Sigmoid colon (tissue), 6 donors: ENCODE measurements at regions not wholly inside any gene's neighbourhood (a gene's known extent, or its start where the extent isn't known, plus 50 kb on each side); places are given as distances from the start of the nearest gene placed in this dataset.

ENCODE experiments used
- DNase-seq: peaks from one replicate; pipeline ENCODE4 v3.0.0-alpha.2; 2019
- H3K27ac ChIP-seq, 4 donors: fragments of 200-600 bp; sonication (generic); one replicate each; pipeline ENCODE4 v1.5.1; 2016 to 2019; ENCODE audit warnings: mild to moderate bottlenecking in 1 of 4
- H3K27me3 ChIP-seq, 3 donors: fragments of 200-600 bp; sonication (generic); one replicate each; pipeline ENCODE4 v1.5.1; 2019; ENCODE audit warnings: mild to moderate bottlenecking in 1 of 3
- H3K36me3 ChIP-seq, 4 donors: fragments of 200-600 bp; sonication (generic); one replicate each; pipeline ENCODE4 v1.5.1; 2016 to 2019
- H3K4me1 ChIP-seq, 4 donors: fragments of 200-600 bp; sonication (generic); one replicate each; pipeline ENCODE4 v1.5.1; 2017 to 2019
- H3K4me3 ChIP-seq, 4 donors: fragments of 200-600 bp; sonication (generic); one replicate each; pipeline ENCODE4 v1.5.1; 2017 to 2019; ENCODE audit warnings: mild to moderate bottlenecking in 2 of 4, moderate library complexity in 1 of 4
- H3K9me3 ChIP-seq, 4 donors: fragments of 200-600 bp in 3 of 4; sonication (generic) in 3 of 4; one replicate each; pipeline versions ENCODE4 v1.5.1 to v1.6.1; 2013 to 2019
- EP300 ChIP-seq, 4 donors: sonication (generic); formaldehyde crosslinking; IDR thresholded peaks; one replicate each; pipeline ENCODE4 v1.6.1; 2017; ENCODE audit warnings: antibody characterized with exemption in 4 of 4
- POLR2A ChIP-seq, 2 donors: fragments of 450-650 bp; IDR thresholded peaks; one replicate each; pipeline ENCODE4 v1.6.1; 2016; ENCODE audit warnings: antibody characterized with exemption in 2 of 2, mild to moderate bottlenecking in 2 of 2, moderate library complexity in 2 of 2
- POLR2AphosphoS5 ChIP-seq, 4 donors: sonication (generic); formaldehyde crosslinking; IDR thresholded peaks; one replicate each; pipeline ENCODE4 v1.6.1; 2017; ENCODE audit warnings: antibody characterized with exemption in 4 of 4
- WGBS, 2 donors: extraction: QIAGEN DNeasy Blood & Tissue Kit; methylation state at CpG; one replicate each; pipeline ENCODE4 v1.1.7; 2013; 5-methylcytosine and 5-hydroxymethylcytosine counted together
- intact Hi-C: fragments of 100-400 bp; cut with DNase I; formaldehyde crosslinking; loops from one replicate; pipeline ENCODE4 v1.15.1; 2023
- TF ChIP-seq, protein P1 (sequence below), 4 experiments: fragments of 450-650 bp in 3 of 4; fragments of 200-600 bp in 1 of 4; IDR thresholded peaks; one replicate each; pipeline ENCODE4 v1.5.1; 2016 to 2019; ENCODE audit warnings: antibody characterized with exemption in 4 of 4, mild to moderate bottlenecking in 3 of 4, moderate library complexity in 2 of 4
- donor health status: healthy with polysubstance abuse.
- donor health status: healthy.

DNA sequence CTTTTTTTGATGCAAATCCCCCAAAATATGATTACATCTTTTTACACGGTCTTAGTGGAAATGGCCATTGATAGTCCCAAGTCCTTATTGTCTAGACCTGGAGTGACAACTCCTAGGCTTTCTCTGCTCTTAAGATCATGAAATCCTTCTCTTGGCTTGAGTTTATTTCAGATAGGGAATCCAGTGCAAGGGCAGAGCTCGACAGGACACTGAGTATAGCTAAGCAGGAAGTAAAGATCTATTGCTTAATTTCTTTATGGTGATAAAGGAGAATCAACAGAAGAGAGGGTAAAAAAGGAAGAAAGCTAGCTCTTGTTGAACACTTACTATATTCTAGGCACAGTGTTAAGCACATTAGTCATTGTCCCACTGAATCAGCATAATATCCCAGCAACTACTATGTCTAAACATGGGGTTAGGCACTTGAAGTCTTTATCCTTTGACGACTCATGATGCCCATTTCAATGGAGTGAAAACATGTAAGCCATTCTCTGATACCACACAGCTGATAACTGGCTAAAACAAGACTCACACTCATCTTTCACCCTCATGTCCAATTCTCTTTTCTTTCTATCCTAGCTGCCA lies 74.1 kb upstream of the LRATD1 start:
- WGBS, 2 donors, result 16 to 63% methylated on average over 3 of the region's 3 CpGs
- DNase-seq, result no peak
- TF ChIP-seq, protein P1, sequence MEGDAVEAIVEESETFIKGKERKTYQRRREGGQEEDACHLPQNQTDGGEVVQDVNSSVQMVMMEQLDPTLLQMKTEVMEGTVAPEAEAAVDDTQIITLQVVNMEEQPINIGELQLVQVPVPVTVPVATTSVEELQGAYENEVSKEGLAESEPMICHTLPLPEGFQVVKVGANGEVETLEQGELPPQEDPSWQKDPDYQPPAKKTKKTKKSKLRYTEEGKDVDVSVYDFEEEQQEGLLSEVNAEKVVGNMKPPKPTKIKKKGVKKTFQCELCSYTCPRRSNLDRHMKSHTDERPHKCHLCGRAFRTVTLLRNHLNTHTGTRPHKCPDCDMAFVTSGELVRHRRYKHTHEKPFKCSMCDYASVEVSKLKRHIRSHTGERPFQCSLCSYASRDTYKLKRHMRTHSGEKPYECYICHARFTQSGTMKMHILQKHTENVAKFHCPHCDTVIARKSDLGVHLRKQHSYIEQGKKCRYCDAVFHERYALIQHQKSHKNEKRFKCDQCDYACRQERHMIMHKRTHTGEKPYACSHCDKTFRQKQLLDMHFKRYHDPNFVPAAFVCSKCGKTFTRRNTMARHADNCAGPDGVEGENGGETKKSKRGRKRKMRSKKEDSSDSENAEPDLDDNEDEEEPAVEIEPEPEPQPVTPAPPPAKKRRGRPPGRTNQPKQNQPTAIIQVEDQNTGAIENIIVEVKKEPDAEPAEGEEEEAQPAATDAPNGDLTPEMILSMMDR (IDR thresholded peaks at IDR 0.05), result no peak
- TF ChIP-seq POLR2A (IDR thresholded peaks at IDR 0.05) (no peak), EP300 (IDR thresholded peaks at IDR 0.05) (no peak), POLR2AphosphoS5 (IDR thresholded peaks at IDR 0.05) (no peak)
- peaks cover 0 to 13% (median 8%) of the 10 kb centered on the region in 4 donors for H3K4me1 ChIP-seq
- no peak overlapping the region for H3K4me3 ChIP-seq
- no peaks in the 10 kb centered on the region for H3K27me3 ChIP-seq
- no peaks in the 10 kb centered on the region for H3K36me3 ChIP-seq
- intact Hi-C loops, result no loop called here
- no peaks in the 10 kb centered on the region for H3K9me3 ChIP-seq
- H3K27ac ChIP-seq, result no peak overlapping the region

- peaks cover 0 to 13% (median 8%) of the 10 kb centered on the region in 4 donors for H3K4me1 ChIP-seq
- H3K36me3 ChIP-seq, result no peaks in the 10 kb centered on the region
- no peaks in the 10 kb centered on the region for H3K27me3 ChIP-seq
- TF ChIP-seq, protein P1 (IDR thresholded peaks at IDR 0.05), result no peak
- TF ChIP-seq EP300 (IDR thresholded peaks at IDR 0.05), result no peak
- TF ChIP-seq POLR2A (IDR thresholded peaks at IDR 0.05), result no peak
- TF ChIP-seq POLR2AphosphoS5 (IDR thresholded peaks at IDR 0.05), result no peak
- no peak overlapping the region for H3K4me3 ChIP-seq
- 70 to 80% methylated on average over 3 of the region's 3 CpGs for WGBS, 2 donors
- H3K9me3 ChIP-seq, result no peaks in the 10 kb centered on the region
- H3K27ac ChIP-seq, result no peak overlapping the region
- intact Hi-C loops, result no loop called here
- DNase-seq, result no peak
Observed at GRCh38 chr2:14560716-14561115, 71.8 kb upstream of the LRATD1 start.

GRCh38 chr2:14563324-14563723 lies 69.2 kb upstream of the LRATD1 start:
- intact Hi-C loops, result no loop called here
- Histone ChIP-seq H3K4me3 (no peak overlapping the region), H3K27ac (no peak overlapping the region), H3K36me3 (no peaks in the 10 kb centered on the region), H3K4me1 (peaks cover 0 to 13% (median 8%) of the 10 kb centered on the region in 4 donors), H3K27me3 (no peaks in the 10 kb centered on the region), H3K9me3 (no peaks in the 10 kb centered on the region)
- no peak for DNase-seq
- TF ChIP-seq POLR2AphosphoS5 (IDR thresholded peaks at IDR 0.05), result no peak
- WGBS, 2 donors, result 58 to 90% methylated on average over 1 of the region's 1 CpG

- no peak for DNase-seq
- H3K4me3 ChIP-seq, result no peak overlapping the region
- no peak overlapping the region for H3K27ac ChIP-seq
- no peaks in the 10 kb centered on the region for H3K9me3 ChIP-seq
- no peaks in the 10 kb centered on the region for H3K27me3 ChIP-seq
- intact Hi-C loops, result no loop called here
- no peaks in the 10 kb centered on the region for H3K36me3 ChIP-seq
- no peak for TF ChIP-seq POLR2AphosphoS5 (IDR thresholded peaks at IDR 0.05)
- no peak for TF ChIP-seq POLR2A (IDR thresholded peaks at IDR 0.05)
- TF ChIP-seq, protein P1 (IDR thresholded peaks at IDR 0.05), result no peak
- no peak for TF ChIP-seq EP300 (IDR thresholded peaks at IDR 0.05)
- H3K4me1 ChIP-seq, result peaks cover 0 to 5% (median 4%) of the 10 kb centered on the region in 4 donors
Observed at GRCh38 chr2:14565666-14566065, 66.9 kb upstream of the LRATD1 start.

GRCh38 chr2:14567561-14567960 lies 65.0 kb upstream of the LRATD1 start:
- TF ChIP-seq POLR2A (IDR thresholded peaks at IDR 0.05) (no peak), EP300 (IDR thresholded peaks at IDR 0.05) (no peak), POLR2AphosphoS5 (IDR thresholded peaks at IDR 0.05) (no peak)
- TF ChIP-seq, protein P1 (IDR thresholded peaks at IDR 0.05), result no peak

More at GRCh38 chr2:14567561-14567960, 65.0 kb upstream of the LRATD1 start:
- 66 to 87% methylated on average over 1 of the region's 1 CpG for WGBS, 2 donors
- DNase-seq, result no peak
- Histone ChIP-seq H3K27me3 (no peaks in the 10 kb centered on the region), H3K4me1 (no peaks in the 10 kb centered on the region), H3K4me3 (no peak overlapping the region), H3K27ac (no peak overlapping the region), H3K9me3 (no peaks in the 10 kb centered on the region), H3K36me3 (no peaks in the 10 kb centered on the region)
- intact Hi-C loops, result no loop called here
